ENCODE measurements at regions not wholly inside any gene's neighbourhood (a gene's known extent, or its start where the extent isn't known, plus 50 kb on each side); places are given as distances from the start of the nearest gene placed in this dataset.
"Not testable (repeated sequence)": the region's sequence is repeated elsewhere in the genome, so short reads cannot be mapped to it uniquely, and the experiment has no call there.

DNA sequence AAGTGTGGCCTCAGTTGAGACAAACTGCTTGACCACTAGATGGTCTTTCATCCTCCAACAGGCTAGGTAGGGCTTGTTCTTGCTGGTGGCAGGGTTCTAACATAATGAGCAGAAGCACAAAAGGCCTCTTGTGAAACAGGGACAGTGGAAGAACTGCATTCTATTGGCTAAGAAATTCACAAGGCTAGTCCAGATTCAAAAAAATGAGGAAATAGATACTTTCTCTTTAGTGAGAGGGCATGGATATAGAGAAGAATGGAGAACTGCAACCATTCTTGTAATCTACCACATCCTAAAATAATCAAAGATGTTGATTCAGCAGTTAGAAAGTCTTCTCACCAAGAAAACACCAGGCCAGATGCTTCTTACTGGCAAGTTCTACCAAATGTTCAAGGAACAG, 143.7 kb upstream of the LRIG1 start:
- H3K4me1 Mint-ChIP-seq (ENCODE audit: low read depth), result no peaks in the 10 kb centered on the region
- POLR2A ChIA-PET, result no interaction called here
- H3K9me3 Mint-ChIP-seq, result peaks cover 3% of the 10 kb centered on the region
- no peaks in the 10 kb centered on the region for H3K36me3 Mint-ChIP-seq (ENCODE audit: low read depth)
- H3K27me3 Mint-ChIP-seq, result peaks cover 2% of the 10 kb centered on the region
- H3K4me3 Mint-ChIP-seq, result no peak overlapping the region
- no peak overlapping the region for H3K27ac Mint-ChIP-seq
- intact Hi-C loops (cut with micrococcal nuclease), result no loop called here
- DNase-seq, result no peak
- TF ChIP-seq, protein P1, sequence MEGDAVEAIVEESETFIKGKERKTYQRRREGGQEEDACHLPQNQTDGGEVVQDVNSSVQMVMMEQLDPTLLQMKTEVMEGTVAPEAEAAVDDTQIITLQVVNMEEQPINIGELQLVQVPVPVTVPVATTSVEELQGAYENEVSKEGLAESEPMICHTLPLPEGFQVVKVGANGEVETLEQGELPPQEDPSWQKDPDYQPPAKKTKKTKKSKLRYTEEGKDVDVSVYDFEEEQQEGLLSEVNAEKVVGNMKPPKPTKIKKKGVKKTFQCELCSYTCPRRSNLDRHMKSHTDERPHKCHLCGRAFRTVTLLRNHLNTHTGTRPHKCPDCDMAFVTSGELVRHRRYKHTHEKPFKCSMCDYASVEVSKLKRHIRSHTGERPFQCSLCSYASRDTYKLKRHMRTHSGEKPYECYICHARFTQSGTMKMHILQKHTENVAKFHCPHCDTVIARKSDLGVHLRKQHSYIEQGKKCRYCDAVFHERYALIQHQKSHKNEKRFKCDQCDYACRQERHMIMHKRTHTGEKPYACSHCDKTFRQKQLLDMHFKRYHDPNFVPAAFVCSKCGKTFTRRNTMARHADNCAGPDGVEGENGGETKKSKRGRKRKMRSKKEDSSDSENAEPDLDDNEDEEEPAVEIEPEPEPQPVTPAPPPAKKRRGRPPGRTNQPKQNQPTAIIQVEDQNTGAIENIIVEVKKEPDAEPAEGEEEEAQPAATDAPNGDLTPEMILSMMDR (IDR thresholded peaks at IDR 0.05), result no peak
- ATAC-seq, result no peak
- CTCF ChIA-PET, result no interaction called here

- ATAC-seq, result no peak
- DNase-seq, result no peak
- H3K27ac Mint-ChIP-seq, result no peak overlapping the region
- TF ChIP-seq, protein P1 (IDR thresholded peaks at IDR 0.05), result no peak
- H3K4me3 Mint-ChIP-seq, result no peak overlapping the region
- H3K27me3 Mint-ChIP-seq, result peaks cover 2% of the 10 kb centered on the region
- ChIA-PET CTCF (interaction anchor here (0.9 kb wide), 1 partner anchor 173 kb away, joined by 4 read pairs; no protein-coding TSS in a partner anchor), POLR2A (no interaction called here)
- no peaks in the 10 kb centered on the region for H3K4me1 Mint-ChIP-seq (ENCODE audit: low read depth)
- peaks cover 3% of the 10 kb centered on the region for H3K9me3 Mint-ChIP-seq
- no peaks in the 10 kb centered on the region for H3K36me3 Mint-ChIP-seq (ENCODE audit: low read depth)
- intact Hi-C loops (cut with micrococcal nuclease), result no loop called here
Observed at GRCh38 chr3:66648975-66649374, 148.2 kb upstream of the LRIG1 start.

DNA sequence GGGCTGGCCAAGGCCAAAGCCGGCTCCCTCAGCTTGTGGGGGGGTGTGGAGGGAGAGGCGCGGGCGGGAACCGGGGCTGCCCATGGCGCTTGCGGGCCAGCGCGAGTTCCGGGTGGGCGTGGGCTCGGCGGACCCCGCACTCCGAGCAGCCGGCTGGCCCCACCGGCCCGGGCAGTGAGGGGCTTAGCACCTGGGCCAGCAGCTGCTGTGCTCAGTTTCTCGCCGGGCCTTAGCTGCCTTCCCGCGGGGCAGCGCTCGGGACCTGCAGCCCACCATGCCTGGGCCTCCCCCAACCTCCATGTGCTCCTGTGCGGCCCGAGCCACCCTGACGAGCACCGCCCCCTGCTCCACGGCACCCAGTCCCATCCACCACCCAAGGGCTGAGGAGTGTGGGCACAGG, 150.7 kb upstream of the LRIG1 start:
- H3K9me3 Mint-ChIP-seq; H3K36me3 Mint-ChIP-seq (ENCODE audit: low read depth); POLR2A ChIA-PET; ATAC-seq; H3K4me1 Mint-ChIP-seq (ENCODE audit: low read depth); H3K27me3 Mint-ChIP-seq; DNase-seq; CTCF ChIA-PET; intact Hi-C loops (cut with micrococcal nuclease); H3K27ac Mint-ChIP-seq; H3K4me3 Mint-ChIP-seq: not testable (repeated sequence)

GRCh38 chr3:66652100-66652499, 151.3 kb upstream of the LRIG1 start:
- H3K4me3 Mint-ChIP-seq; POLR2A ChIA-PET; CTCF ChIA-PET; H3K36me3 Mint-ChIP-seq (ENCODE audit: low read depth); H3K27ac Mint-ChIP-seq; H3K27me3 Mint-ChIP-seq; DNase-seq; H3K4me1 Mint-ChIP-seq (ENCODE audit: low read depth); intact Hi-C loops (cut with micrococcal nuclease); H3K9me3 Mint-ChIP-seq; ATAC-seq: not testable (repeated sequence)

DNA sequence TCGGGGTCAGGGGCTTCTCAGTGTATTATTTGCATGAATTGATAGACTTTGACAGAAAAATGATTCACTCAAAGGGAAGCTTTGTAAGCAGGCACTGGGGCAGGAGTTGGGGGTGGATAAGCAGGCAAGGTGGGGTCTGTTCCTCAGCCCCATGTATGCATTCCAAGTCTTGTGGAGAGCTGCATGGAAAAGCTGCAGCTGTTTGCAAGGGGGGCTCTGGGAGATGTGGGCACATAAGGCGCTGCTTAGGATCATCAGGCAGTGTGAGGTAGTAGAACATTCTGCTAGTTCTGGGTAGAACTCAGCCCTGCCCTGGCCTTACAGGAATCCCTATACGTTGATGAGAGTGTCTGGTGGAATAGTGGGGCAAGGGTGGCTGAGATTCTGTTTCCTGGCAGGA, 154.2 kb upstream of the LRIG1 start:
- no peaks in the 10 kb centered on the region for H3K9me3 Mint-ChIP-seq
- no peaks in the 10 kb centered on the region for H3K36me3 Mint-ChIP-seq (ENCODE audit: low read depth)
- ATAC-seq (no peak), DNase-seq (no peak)
- POLR2A ChIA-PET, result no interaction called here
- CTCF ChIA-PET, result no interaction called here
- H3K27me3 Mint-ChIP-seq, result no peaks in the 10 kb centered on the region
- TF ChIP-seq, protein P1 (IDR thresholded peaks at IDR 0.05), result no peak
- no peak overlapping the region for H3K27ac Mint-ChIP-seq
- intact Hi-C loops (cut with micrococcal nuclease), result no loop called here
- H3K4me1 Mint-ChIP-seq (ENCODE audit: low read depth), result no peaks in the 10 kb centered on the region
- H3K4me3 Mint-ChIP-seq, result no peak overlapping the region

DNA sequence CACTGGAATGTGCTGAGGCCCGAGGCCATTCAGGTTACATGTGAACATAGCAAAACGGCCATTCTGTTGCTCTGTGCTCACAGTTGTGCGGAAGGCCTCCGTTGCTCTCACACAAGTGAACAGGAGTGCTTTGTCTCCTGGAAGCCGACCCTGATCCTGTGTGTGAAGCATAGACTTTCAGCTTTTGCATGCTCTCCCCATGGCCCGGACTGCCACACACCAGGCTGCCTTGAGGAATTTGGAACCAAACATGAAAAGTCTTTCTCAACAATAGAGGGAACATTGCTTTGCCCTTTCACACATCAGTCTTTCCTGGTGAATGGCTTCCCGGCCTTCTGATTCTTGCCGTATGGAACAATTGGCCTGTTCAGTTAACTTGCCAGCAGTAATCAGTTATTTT, 154.8 kb upstream of the LRIG1 start:
- no peaks in the 10 kb centered on the region for H3K9me3 Mint-ChIP-seq
- intact Hi-C loops (cut with micrococcal nuclease), result no loop called here
- H3K36me3 Mint-ChIP-seq (ENCODE audit: low read depth), result no peaks in the 10 kb centered on the region
- H3K27me3 Mint-ChIP-seq, result no peaks in the 10 kb centered on the region
- ChIA-PET CTCF (no interaction called here), POLR2A (no interaction called here)
- H3K4me3 Mint-ChIP-seq, result no peak overlapping the region
- TF ChIP-seq, protein P1 (IDR thresholded peaks at IDR 0.05), result no peak
- H3K4me1 Mint-ChIP-seq (ENCODE audit: low read depth), result no peaks in the 10 kb centered on the region
- no peak overlapping the region for H3K27ac Mint-ChIP-seq
- DNase-seq (no peak), ATAC-seq (no peak)

All from activated CD8-positive, alpha-beta T cell treated with anti-CD3 and anti-CD28 coated beads for 36 hours (primary cell).